H1 (cell line): ENCODE measurements at regions not wholly inside any gene's neighbourhood (a gene's known extent, or its start where the extent isn't known, plus 50 kb on each side); places are given as distances from the start of the nearest gene placed in this dataset.

Experiments
- CEBPB ChIP-seq: IDR thresholded peaks from 2 replicates; pipeline ENCODE4 v1.6.1; 2012; ENCODE audit warnings: low read depth, low read length
- JUN ChIP-seq: IDR thresholded peaks from 2 replicates; pipeline ENCODE4 v1.6.1; 2011; ENCODE audit warnings: low read depth, mild to moderate bottlenecking, improper control_type of control experiment, low read length
- KDM1A ChIP-seq: fragments of 200-600, 300-600 bp; sonication (generic); IDR thresholded peaks from 2 replicates; pipeline ENCODE4 v1.7.1; 2016; ENCODE audit warnings: mild to moderate bottlenecking, low read length, borderline replicate concordance
- POU5F1 ChIP-seq: IDR thresholded peaks from 2 replicates; pipeline ENCODE4 v1.6.1; 2011; ENCODE audit warnings: low read depth, mild to moderate bottlenecking, low read length, moderate library complexity
- RBBP5 ChIP-seq: IDR thresholded peaks from 2 replicates; pipeline ENCODE4 v1.7.1; 2012; ENCODE audit warnings: low read depth, mild to moderate bottlenecking, inconsistent platforms, low read length, moderate library complexity, borderline replicate concordance
- SP2 ChIP-seq: IDR thresholded peaks from 2 replicates; pipeline ENCODE4 v1.6.1; 2012; ENCODE audit warnings: mild to moderate bottlenecking, low read length, inconsistent platforms
- TF ChIP-seq, protein P1 (sequence below): fragments of 300-600 bp; sonication (generic); IDR thresholded peaks from 2 replicates; pipeline ENCODE4 v1.7.1; 2012; ENCODE audit warnings: low read length, moderate library complexity, mild to moderate bottlenecking, inconsistent platforms; ENCODE audit not compliant: insufficient replicate concordance

DNA sequence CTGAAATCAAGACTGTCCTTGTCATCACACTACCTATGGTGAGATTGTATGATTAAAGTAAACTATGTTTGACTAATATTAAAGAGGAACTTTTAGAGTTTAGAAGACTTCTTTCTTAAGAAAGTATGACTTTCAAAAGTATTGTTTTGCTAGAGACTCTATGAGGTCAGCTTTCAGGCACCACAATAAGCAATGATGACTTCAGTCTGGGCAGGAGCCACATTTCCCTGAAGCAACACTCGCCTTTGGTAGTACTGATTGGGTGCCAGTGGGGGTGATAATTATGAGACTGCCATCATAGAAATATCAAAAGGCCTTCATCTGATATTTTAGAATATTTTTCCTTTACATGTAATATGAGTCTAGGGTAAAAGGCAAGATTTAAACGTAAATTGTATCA lies 212.6 kb downstream of the DTHD1 start (continued):
- TF ChIP-seq, protein P1, sequence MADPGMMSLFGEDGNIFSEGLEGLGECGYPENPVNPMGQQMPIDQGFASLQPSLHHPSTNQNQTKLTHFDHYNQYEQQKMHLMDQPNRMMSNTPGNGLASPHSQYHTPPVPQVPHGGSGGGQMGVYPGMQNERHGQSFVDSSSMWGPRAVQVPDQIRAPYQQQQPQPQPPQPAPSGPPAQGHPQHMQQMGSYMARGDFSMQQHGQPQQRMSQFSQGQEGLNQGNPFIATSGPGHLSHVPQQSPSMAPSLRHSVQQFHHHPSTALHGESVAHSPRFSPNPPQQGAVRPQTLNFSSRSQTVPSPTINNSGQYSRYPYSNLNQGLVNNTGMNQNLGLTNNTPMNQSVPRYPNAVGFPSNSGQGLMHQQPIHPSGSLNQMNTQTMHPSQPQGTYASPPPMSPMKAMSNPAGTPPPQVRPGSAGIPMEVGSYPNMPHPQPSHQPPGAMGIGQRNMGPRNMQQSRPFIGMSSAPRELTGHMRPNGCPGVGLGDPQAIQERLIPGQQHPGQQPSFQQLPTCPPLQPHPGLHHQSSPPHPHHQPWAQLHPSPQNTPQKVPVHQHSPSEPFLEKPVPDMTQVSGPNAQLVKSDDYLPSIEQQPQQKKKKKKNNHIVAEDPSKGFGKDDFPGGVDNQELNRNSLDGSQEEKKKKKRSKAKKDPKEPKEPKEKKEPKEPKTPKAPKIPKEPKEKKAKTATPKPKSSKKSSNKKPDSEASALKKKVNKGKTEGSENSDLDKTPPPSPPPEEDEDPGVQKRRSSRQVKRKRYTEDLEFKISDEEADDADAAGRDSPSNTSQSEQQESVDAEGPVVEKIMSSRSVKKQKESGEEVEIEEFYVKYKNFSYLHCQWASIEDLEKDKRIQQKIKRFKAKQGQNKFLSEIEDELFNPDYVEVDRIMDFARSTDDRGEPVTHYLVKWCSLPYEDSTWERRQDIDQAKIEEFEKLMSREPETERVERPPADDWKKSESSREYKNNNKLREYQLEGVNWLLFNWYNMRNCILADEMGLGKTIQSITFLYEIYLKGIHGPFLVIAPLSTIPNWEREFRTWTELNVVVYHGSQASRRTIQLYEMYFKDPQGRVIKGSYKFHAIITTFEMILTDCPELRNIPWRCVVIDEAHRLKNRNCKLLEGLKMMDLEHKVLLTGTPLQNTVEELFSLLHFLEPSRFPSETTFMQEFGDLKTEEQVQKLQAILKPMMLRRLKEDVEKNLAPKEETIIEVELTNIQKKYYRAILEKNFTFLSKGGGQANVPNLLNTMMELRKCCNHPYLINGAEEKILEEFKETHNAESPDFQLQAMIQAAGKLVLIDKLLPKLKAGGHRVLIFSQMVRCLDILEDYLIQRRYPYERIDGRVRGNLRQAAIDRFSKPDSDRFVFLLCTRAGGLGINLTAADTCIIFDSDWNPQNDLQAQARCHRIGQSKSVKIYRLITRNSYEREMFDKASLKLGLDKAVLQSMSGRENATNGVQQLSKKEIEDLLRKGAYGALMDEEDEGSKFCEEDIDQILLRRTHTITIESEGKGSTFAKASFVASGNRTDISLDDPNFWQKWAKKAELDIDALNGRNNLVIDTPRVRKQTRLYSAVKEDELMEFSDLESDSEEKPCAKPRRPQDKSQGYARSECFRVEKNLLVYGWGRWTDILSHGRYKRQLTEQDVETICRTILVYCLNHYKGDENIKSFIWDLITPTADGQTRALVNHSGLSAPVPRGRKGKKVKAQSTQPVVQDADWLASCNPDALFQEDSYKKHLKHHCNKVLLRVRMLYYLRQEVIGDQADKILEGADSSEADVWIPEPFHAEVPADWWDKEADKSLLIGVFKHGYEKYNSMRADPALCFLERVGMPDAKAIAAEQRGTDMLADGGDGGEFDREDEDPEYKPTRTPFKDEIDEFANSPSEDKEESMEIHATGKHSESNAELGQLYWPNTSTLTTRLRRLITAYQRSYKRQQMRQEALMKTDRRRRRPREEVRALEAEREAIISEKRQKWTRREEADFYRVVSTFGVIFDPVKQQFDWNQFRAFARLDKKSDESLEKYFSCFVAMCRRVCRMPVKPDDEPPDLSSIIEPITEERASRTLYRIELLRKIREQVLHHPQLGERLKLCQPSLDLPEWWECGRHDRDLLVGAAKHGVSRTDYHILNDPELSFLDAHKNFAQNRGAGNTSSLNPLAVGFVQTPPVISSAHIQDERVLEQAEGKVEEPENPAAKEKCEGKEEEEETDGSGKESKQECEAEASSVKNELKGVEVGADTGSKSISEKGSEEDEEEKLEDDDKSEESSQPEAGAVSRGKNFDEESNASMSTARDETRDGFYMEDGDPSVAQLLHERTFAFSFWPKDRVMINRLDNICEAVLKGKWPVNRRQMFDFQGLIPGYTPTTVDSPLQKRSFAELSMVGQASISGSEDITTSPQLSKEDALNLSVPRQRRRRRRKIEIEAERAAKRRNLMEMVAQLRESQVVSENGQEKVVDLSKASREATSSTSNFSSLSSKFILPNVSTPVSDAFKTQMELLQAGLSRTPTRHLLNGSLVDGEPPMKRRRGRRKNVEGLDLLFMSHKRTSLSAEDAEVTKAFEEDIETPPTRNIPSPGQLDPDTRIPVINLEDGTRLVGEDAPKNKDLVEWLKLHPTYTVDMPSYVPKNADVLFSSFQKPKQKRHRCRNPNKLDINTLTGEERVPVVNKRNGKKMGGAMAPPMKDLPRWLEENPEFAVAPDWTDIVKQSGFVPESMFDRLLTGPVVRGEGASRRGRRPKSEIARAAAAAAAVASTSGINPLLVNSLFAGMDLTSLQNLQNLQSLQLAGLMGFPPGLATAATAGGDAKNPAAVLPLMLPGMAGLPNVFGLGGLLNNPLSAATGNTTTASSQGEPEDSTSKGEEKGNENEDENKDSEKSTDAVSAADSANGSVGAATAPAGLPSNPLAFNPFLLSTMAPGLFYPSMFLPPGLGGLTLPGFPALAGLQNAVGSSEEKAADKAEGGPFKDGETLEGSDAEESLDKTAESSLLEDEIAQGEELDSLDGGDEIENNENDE = no peak
- TF ChIP-seq KDM1A = no peak
- TF ChIP-seq JUN = no peak
- no peak for TF ChIP-seq SP2
- TF ChIP-seq CEBPB = no peak
- no peak for TF ChIP-seq POU5F1
- no peak for TF ChIP-seq RBBP5
